Mammary epithelial cell (primary cell): ENCODE measurements at regions not wholly inside any gene's neighbourhood (a gene's known extent, or its start where the extent isn't known, plus 50 kb on each side); places are given as distances from the start of the nearest gene placed in this dataset.

ENCODE experiments used
- CTCF ChIP-seq, 2 donors: IDR thresholded peaks in 1 of 2; conservative IDR thresholded peaks in 1 of 2; 2 replicates each; pipeline ENCODE4 v1.5.1; 2011 to 2012; ENCODE audit warnings: inconsistent platforms in 2 of 2, low read length in 2 of 2, mild to moderate bottlenecking in 2 of 2, control low read depth in 1 of 2, low read depth in 1 of 2; ENCODE audit not compliant: insufficient read depth in 1 of 2; ENCODE audit errors: extremely low read depth in 1 of 2
- EZH2 ChIP-seq: IDR thresholded peaks from 2 replicates; pipeline ENCODE4 v1.6.1; 2012; ENCODE audit warnings: low read length, inconsistent platforms, borderline replicate concordance

GRCh38 chr9:86731511-86732063, 215.7 kb downstream of the GAS1 start:
- no peak for TF ChIP-seq CTCF (conservative IDR thresholded peaks at IDR 0.05 in 1 of 2, IDR thresholded peaks at IDR 0.05 in 1 of 2; ENCODE audit: extremely low read depth in 1 of 2, insufficient read depth in 1 of 2, low read depth in 1 of 2, low read length in 2 of 2)
- TF ChIP-seq EZH2, result no peak
